ENCODE measurements at regions not wholly inside any gene's neighbourhood (a gene's known extent, or its start where the extent isn't known, plus 50 kb on each side); places are given as distances from the start of the nearest gene placed in this dataset.
A peak's percentile ranks its signal among the peaks of the same experiment; 100 is the strongest.

- no peak for ATAC-seq
- no peak for DNase-seq (ENCODE audit: low spot score)
Observed at GRCh38 chr1:175894581-175894980, 151.2 kb upstream of the TNR start.

DNA sequence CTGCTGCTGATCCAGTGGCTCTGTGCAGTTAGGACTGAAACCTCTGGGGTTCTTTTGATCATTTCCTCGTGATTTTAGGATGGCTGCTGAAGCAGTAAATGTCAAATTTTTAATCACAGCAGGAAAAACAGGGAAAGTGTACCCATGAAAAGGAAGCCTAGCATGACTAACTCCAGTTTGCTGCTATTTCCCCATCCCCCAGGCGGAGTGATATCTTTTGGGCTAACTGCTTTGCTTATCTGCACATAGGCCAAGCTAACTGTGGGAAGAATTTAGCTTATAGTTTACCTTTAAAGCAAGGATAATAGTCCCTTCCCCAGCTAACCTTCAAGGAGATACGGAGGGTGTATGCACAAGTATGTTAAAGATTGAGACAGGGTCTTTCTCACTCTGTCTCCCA is 149.8 kb upstream of the TNR start:
- ATAC-seq (no peak), DNase-seq (ENCODE audit: low spot score) (no peak)

- DNase-seq (ENCODE audit: low spot score) (no peak), ATAC-seq (no peak)
Observed at GRCh38 chr1:175892686-175893085, 149.3 kb upstream of the TNR start.

DNA sequence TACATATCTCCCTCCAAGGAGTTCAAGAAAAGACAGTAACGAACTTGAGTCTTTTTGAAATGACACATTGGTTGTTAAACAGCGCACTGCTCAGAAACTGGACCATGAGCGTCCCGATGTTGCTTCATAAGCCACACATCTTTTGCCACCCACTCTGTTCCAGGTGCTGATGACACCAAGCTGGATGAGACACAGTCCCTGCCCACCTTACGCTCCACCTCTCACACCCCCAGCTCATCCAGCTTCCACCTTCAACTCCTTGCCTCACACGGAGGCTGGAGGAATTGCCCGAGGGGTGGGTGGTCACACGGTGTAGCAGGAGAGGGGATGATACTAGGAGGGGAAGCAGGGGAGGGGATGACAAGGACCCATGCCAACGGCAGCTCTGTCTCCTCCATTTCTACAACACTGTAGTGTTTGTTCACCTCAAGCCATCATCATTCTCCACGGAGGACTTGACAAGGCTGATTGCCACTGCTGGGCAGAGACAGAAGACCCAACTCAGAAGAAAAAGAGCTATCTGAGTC is 148.5 kb upstream of the TNR start:
- no peak for DNase-seq (ENCODE audit: low spot score)
- ATAC-seq = no peak

DNA sequence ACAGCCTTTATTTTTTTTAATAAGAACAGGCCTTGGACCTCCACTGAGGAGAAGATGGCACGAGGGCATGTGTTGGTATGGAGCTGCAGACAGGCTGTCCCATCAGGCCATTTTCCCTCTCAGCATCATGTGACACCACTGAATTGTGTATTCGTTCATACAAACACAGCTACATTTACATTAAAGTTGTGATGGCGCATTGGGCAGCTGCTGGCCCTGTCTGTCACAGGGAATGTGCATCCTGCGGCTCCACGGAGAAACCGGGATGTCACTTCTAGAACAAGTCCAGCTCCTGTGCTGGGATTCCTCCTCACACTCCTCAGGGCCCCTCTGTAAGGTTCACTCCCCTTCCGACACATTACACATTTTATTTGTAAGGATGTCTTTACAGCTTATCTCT is 147.6 kb upstream of the TNR start:
- DNase-seq (ENCODE audit: low spot score) = no peak
- ATAC-seq = no peak

DNA sequence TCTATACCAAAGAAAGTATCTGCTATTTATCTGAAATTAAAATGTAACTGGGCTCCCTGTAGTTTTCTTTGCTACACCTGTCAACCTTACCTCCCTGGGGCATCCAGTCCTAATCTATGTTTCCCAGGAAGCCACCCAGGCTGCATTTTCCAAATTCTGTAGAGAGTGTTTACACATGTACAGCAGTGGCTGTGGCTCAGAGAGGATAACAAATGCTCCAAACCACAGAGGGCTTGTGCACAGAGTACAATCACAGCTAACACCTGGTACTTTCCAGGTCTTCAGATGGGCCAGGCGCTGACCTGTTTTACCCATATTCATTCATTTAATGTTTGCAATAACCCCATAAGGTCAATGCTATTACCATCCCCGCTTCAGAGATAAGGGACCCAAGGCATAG is 146.5 kb upstream of the TNR start:
- no peak for ATAC-seq
- DNase-seq (ENCODE audit: low spot score) = no peak

GRCh38 chr1:175888996-175889395 is 145.6 kb upstream of the TNR start:
- ATAC-seq (no peak), DNase-seq (ENCODE audit: low spot score) (no peak)

GRCh38 chr1:175887981-175888428 is 144.6 kb upstream of the TNR start:
- peak; percentile 53 for DNase-seq (ENCODE audit: low spot score)

GRCh38 chr1:175887521-175887920 is 144.1 kb upstream of the TNR start:
- ATAC-seq = no peak
- DNase-seq (ENCODE audit: low spot score) = no peak

More at GRCh38 chr1:175887981-175888428, 144.6 kb upstream of the TNR start:
- peak; percentile 94 for ATAC-seq

DNA sequence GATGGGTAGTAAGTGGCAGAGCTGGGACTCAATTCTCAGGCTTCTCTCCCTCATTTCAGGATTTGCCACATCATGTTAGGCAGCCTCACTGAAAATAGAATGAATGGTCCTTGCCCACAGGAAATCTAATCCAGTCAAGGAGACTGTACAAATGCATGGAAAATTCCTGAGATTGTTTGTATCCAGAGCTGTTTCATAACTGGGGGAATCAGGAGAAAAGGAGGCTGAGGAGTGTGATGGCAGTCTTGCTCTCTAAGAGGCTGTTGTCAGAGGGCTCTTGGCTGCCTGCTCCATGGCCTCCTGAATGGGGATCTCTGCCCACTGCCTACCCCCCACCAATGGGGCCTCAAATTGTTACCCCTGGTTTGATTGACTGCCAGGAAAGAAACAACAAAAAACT is 141.9 kb upstream of the TNR start:
- DNase-seq (ENCODE audit: low spot score) (no peak), ATAC-seq (no peak)

DNA sequence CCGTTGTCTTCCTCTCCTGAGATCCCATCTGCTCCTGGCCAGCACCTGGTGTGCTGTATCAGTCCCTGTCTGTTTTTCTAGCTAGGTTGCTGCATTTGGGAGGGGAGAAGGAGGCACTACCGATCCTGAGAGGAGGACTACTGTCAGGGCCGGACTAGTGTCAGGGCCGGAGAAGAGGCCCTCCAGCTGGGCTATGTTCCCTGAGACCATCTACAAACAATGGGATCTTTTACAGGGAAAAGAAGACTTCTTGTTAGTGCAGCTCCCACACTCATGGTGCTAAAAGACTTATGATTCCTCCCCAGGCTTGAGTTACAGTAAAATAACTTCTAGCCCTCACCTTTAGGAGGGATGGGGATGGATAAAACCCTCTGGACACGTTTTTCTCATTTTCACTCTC is 141.0 kb upstream of the TNR start:
- DNase-seq (ENCODE audit: low spot score) = no peak
- ATAC-seq = no peak

- ATAC-seq (no peak), DNase-seq (ENCODE audit: low spot score) (no peak)
Observed at GRCh38 chr1:175882192-175882591, 138.8 kb upstream of the TNR start.

GRCh38 chr1:175881246-175881976 is 138.0 kb upstream of the TNR start:
- DNase-seq (ENCODE audit: low spot score) (no peak), ATAC-seq (no peak)

- ATAC-seq = no peak
- DNase-seq (ENCODE audit: low spot score) = no peak
Observed at GRCh38 chr1:175878775-175879174, 135.4 kb upstream of the TNR start.

DNA sequence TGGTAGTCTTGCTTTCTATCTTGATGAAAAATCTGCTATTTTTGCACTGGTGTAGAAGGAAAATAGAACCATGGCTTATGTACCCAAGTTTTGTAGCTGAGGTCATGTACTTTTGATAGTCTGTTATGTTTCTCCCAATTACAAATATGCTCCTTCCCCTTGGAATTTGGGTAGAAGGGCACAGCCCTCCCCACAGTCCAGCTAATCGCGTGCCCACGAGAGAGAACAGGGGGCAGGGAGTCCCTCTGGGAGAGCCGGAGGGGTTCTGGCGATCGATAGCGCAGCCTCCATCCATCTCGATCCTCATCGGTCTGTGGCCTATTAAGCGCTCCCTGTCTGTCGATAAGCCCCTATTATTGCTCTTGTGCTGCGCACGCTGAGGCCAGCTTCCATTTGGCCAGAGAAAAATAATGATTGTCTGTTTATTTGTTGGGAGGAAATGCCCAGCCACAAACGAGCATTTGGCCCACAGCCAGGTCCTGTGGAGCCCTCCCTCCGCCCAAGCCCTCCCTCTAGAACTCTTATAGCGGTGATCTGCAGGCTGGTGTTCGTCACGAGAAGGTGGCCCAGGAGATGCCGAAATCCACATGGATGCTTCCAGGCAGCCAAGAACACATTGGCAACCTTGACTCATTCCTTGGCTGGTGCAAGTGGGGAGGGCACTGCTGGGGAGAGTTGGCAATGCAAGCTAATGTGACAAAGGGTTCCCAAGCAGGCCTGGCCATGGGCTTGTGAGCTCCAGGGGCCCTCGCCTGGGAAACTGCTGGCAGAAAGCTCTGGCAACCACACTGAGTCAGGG is 134.7 kb upstream of the TNR start:
- DNase-seq (ENCODE audit: low spot score) (no peak), ATAC-seq (no peak)

GRCh38 chr1:175875556-175875955 is 132.2 kb upstream of the TNR start:
- ATAC-seq (no peak), DNase-seq (ENCODE audit: low spot score) (no peak)

DNA sequence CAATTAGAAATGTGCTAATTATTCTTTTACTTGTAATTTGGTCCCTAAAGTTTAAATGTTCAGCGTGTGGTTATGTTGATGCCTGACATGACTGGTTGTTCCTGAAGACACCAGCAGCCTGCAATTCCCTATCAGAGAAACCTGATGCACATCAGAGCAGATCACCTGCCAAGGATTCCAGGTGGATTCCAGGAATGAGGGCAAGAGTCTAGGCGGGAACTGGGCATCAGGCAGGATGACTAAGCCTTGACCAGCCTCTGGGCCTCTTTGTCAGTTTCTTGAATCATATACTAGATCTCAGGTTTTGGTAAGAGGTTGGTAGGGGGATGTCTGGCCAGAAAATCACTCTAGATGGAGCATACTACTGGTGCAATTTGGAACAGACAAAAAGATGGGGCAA is 130.7 kb upstream of the TNR start:
- DNase-seq (ENCODE audit: low spot score) (no peak), ATAC-seq (no peak)

- DNase-seq (ENCODE audit: low spot score) = no peak
- ATAC-seq = no peak
Observed at GRCh38 chr1:175873290-175873935, 130.0 kb upstream of the TNR start.

GRCh38 chr1:175872588-175872987 is 129.2 kb upstream of the TNR start:
- DNase-seq (ENCODE audit: low spot score) (no peak), ATAC-seq (no peak)

DNA sequence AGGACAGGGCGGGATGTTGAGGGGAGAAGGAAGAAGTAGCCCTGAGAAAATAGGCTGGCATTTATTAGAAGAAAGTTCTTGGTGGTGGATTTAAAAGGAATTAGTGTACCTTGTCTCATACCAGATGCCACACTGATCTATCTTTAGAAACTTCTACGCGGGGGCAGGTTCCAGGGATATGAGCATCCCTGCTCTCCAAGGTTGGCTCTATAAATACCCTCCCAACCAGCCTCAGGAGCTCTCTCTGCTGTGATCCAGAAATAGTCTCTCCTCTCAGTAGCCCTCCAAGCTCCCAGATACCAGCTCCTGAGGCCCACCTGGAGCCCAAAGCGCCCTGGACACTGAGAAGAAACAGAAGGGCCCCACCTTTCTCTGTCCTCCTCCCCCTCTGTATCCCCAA is 128.3 kb upstream of the TNR start:
- ATAC-seq = no peak
- no peak for DNase-seq (ENCODE audit: low spot score)

DNA sequence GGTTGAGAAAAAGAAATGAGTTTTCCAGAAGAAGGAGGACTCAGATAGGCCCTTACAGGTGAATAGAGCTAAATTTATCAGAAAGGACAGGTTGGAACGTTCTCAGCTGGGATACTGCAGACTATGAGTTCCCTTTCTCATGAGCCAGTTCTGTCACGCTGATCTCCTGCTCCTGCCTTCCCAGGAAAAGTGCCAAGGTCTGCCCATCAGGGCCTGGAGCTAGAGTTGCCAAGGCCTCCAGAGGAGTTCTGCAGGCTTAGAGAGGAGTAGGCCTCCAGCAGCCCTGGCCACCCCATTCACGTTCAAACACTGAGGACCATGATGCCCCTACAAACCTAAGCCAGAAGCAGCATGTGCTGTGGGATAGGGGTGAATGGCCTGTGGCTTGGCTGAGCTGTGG is 126.8 kb upstream of the TNR start:
- no peak for DNase-seq (ENCODE audit: low spot score)
- ATAC-seq = no peak

DNA sequence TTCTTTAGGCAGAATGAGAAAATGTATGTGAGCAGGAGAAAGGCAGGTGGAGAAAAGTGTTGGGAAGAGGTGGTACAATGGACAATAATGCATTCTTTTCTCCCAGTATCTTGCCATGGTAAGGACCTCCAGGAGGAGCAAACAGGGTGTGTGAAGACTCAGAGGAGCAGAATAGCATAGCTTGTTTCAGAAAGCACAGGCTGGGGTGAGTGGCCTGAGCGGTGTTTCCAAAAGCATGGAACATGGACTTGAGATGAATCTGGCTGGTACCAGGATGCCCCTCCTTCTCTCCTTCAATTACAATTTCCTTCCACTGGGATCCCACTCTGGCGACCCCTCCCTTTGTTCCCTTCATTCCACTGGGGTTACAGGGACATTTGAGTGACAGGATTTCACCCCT is 123.4 kb upstream of the TNR start:
- no peak for ATAC-seq
- no peak for DNase-seq (ENCODE audit: low spot score)
